GM18867 (cell line): ENCODE measurements at regions not wholly inside any gene's neighbourhood (a gene's known extent, or its start where the extent isn't known, plus 50 kb on each side); places are given as distances from the start of the nearest gene placed in this dataset.

Experiments
- ATAC-seq: cut with Tn5 transposase; IDR thresholded peaks from one replicate; pipeline ENCODE4 v1.9.1; 2021; ENCODE audit warnings: mild to moderate bottlenecking, moderate library complexity; ENCODE audit not compliant: unreplicated experiment

DNA sequence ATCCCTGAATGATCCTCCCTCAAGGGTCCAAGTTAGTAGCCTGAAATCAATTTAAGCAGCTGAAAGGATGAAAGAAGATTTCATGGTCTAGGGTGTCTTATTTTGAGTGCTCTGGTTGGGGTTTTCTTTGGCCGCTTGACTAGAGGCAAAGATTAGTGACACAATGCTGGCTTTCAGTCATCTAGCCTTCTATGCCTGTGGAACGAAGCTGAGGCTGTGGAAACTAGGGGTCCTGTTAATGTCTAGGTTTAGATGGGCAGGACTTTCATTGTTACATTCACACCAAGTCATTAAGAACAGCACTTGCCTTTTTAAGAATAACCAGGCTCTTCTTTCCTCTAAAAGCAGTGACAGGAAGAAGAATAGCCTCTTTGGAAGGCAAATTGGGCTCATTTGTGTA is 253.8 kb upstream of the E2F7 start:
- no peak for ATAC-seq

DNA sequence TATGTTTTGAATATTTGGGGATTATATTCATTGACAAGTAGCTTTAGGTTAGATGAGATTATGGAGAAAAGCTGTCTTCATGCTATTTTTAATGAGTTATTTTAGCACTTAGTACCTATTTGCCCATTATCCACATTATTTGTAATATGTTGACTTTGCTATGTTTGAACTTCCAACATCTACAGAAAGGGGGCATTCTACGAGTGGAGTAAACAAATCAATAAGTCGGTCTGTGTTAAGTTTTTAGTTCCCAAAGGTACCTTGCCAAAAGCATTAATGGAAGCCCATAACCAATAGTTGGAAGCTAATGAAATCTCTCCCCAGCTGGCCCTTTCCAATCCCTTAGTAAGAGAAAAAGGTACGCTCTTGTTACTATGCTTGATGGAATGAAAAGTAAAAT is 250.0 kb upstream of the E2F7 start:
- peak; percentile 51 for ATAC-seq

DNA sequence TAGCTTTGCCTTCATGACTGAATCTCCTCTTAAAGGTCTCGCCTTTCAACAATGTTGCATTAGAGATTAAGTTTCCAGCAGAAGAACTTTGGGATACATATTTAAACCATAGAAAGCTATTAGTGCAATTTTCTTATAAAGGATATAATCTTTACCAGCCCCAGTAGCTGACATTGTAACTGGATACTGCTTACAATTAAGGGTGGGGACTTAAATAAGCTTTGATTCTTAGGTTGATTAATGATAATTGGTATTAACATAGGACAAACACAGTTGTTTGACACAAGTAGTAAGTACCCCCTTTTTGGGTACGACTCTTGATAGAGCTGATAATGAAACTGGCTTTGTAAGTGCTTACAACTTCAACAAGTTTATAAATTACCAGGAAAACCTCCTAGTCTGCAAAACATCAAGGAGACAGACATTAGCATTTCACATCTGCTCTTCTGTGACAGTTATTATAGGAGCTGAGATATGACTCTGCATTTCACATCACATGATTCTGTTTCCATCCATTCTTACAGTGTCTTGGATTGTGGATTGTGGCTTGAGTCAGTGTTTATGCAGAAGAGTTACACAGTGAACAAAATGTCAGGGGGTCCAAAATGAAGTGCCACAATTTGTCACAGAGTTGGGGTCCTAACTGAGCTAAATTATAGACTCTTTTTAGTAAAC is 249.1 kb upstream of the E2F7 start:
- ATAC-seq = no peak

DNA sequence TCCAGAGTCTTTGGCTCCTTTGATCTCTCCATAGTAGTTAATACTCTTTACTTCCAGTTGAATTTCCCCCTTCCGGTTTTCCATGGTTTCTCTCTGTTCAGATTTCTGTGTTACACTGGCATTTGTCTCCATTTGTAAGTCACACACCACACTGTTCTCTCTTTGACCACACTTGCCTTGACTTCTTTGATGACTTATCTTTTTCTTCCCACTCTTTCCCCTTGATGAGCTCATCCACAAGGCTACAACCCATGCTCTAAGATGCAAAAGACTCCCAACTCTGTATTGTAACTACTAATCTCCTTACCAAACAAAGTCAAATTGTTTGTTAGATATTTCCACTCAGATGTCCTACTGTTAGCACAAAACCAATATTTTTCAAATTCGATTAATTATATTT is 242.7 kb upstream of the E2F7 start:
- ATAC-seq = no peak

DNA sequence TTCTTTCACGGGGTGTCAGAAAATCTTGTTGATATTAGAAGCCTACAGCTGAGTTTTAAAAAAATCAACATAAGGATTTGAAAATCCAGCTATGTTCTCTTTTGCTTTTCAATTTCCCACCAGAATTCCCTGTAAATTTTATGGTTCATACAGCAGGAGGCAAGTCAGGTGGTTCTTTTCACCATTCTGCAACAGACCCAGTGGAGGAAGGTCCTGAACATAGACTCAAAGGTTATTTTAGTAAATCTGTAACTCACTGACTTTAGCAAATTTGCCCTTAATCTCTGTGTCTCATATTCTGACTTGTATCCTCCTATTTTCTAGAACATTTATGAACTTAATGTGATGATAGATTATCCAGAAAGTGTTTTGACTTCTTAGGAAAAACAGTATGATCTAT is 235.4 kb upstream of the E2F7 start:
- no peak for ATAC-seq

DNA sequence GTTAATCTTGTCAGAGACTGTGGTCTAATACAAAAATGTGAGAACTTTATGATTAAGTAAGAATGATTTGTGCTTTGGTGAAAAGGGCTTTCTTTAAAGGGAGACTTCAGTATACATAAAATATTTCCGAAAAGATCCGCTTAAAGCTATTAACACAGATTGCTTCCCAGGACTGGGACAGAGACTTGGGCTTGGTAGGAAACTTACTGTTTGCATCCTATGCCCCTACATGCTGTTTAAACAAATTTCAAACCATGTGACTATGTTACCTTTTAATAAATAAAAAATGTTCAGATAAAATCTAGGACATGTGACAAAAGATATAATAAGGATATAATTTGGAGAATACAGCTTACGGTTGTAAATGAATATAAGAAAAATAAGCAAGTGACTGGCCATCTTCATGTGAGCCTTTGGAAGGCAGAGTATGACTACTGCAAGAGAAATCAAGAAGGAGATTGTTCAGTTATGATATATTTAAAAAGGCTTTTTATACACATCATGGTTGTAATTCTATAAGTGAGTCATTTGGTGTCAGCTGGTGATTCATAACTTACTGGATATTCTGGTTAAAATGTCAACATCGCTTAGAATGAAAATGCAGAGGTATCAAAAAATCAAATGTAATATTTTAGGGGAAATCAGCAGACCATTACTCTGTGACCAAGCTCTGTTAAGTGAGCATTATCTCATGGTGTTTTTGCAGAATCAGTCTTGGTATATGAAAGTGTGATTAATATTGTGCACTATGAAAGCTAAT is 234.7 kb upstream of the E2F7 start:
- ATAC-seq = no peak

DNA sequence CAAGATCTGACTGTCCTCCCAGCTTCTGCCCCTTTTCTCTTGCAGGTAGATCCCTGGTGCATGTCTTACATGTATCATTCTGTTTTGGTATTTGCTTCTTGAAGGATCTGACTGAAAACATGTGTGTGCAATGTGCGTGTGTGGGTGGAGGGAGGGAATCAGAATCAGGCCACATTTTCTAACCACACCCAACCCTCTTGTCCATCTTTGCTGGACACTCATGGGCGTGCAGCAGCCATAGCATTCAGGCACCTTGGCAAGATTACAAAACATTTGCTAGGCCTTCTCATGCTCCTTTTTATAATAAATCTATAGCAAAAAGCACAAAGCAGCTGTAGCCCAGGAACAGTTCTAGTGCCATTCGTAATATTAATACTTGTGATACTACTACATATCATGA is 233.6 kb upstream of the E2F7 start:
- no peak for ATAC-seq

DNA sequence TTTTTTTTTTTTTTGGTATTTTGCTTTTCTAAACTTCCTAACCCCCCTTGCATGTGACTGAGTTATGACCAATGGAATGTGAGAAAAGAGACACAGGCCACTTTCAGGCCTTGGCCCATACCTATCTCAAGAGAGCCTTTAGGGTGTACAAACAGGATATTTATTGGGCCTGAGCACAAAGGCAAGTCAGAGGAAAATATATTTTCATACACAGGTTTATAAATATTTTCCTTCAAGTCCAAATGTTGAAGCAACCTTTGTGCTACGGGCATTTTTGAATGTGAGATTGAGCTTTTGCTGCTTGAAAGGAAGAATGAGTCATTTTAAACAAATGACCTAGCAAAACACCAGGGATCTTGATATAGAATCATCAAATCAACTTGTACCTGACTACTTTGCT is 228.6 kb upstream of the E2F7 start:
- no peak for ATAC-seq

DNA sequence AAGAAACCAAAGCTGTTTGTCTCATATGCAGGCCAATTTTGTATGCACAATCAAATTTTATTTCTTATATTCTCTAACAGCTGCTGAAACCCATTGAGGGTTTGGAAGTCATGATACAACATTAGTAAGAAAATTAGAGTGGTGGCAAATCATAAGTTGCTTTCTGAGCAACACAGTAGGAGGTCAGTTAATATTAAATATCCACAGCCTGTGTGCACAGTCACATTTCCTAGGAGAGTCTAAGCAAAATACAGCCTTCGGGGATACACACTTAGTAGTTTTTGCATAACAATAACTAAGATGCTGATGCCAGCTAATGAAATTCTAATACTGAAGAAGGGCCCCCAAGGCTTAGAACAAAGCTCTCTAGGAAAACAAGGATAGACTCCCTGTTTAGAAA is 209.6 kb upstream of the E2F7 start:
- ATAC-seq = no peak

DNA sequence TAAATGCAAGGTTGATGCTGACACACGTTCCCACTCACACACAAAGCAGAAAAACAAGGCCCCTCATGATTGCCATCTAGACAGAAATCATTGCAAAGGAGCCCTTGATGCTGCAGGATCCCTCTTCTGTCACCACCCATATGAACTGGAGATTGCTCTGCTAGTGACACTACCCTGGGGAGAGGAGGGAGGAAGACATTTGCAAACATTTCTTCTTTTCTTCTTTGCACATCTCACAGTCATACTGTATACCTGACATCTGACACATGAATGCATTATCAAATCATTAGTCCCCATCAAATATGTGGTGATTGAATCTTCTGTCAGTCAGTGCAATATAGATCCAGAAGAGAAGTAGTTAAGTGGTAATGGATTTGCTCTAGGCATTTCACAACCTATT is 208.5 kb upstream of the E2F7 start:
- no peak for ATAC-seq

DNA sequence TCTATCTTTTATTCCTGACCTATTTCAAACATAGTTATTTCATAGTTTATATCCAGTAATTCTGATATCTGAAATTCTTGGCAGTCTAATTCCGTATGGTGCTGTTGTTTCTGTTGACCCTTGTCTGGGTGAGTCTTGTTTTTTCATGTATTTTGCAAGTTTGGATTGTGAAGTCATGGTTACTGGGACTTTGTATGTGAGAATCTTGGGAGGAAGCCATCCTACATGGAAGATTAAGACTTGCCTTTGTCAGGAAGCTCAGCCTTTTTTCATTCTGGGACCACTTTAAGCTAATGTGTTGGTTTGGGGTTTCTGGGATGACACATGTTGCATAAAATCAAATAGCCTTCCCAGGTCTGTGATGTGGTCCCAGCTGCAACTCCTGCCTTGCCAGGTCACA is 191.6 kb upstream of the E2F7 start:
- no peak for ATAC-seq

DNA sequence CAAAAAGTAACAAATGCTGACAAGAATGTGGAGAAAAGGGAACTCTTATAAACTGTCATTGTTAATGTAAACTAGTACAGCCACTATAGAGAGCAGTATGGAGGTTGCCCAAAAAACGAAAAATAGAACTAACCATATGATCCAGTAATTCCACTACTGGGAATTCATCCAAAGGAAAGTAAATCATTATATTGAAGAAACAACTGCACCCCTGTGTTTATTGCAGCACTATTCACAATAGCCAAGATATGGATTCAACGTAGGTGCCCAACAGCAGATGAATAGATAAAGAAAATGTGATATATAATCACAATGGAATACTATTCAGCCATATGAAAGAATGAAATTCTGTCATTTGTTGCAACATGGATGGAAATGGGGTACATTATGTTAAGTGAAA is 188.0 kb upstream of the E2F7 start:
- ATAC-seq = no peak

DNA sequence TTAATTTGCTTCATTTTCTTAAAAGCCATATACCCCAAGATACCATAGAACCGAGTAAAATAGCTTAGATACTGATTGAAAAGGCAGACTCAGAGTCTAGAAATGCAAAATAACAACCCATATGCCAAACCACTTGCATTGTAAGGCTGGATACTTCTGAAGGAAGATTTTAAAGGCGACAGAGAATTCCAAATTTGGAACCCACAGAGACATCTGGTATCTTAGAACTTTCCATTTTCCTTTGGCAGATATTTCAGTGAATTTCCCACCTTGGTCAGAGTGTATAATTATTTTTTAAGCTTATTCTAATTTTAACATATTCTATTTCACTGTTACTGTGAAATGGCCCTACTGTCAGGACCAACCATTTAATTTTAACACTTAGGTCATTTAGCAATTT is 186.4 kb upstream of the E2F7 start:
- no peak for ATAC-seq

DNA sequence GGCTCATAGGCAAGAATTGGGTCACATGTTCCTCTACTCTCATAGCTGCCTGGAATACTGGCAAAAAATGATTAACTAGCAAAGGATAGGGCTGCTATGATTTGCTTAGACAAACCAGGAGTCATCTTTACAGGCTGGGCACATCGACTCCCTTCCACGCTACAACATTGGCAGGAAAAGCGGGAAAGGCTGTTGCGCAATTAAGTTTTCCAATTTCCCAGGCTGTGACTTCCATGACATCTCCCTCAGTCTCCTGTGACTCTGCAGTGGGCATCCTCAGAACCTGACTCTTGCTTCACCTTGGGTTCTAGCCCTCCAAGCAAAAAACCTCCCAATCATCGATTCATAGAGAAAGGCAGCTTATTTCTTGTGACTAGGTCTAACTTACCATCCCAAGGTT is 184.5 kb upstream of the E2F7 start:
- ATAC-seq = no peak

DNA sequence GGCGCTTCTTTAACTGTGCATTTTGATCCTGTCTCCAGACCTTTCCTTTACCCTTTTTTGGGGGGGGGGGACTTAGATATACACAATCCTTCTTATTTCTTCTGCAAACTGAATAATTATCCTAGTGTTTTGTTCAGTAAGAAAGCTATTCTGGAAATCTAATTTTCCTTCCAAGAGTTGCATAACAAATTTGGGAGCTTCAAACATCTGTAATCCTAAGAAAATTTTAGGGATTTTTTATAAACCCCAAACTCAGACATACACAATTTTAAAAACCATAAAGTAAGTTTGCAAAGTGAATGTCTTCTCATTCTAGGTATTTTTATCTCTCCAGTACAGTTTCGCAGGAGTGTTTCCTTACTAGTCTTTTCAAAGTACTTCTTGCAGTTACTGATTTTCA is 182.7 kb upstream of the E2F7 start:
- no peak for ATAC-seq

DNA sequence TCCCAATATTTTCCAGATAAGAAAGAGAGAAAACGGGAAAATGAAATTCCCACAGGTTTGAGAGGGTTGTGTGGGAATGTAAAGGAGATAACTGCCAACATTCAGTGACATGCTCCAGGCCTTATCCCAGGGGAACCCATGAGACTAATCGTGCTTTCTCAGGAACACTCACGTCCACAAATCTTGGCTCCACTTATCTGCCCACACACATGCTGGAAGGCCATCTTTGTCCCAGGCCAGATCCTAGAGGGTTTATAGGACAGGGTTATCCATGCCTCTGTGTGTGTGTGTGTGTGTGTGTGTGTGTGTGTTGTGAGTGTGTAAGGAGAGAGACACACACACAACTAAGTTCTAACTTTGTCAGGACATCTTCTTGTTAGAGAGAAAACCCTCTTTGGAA is 182.2 kb upstream of the E2F7 start:
- ATAC-seq = no peak

DNA sequence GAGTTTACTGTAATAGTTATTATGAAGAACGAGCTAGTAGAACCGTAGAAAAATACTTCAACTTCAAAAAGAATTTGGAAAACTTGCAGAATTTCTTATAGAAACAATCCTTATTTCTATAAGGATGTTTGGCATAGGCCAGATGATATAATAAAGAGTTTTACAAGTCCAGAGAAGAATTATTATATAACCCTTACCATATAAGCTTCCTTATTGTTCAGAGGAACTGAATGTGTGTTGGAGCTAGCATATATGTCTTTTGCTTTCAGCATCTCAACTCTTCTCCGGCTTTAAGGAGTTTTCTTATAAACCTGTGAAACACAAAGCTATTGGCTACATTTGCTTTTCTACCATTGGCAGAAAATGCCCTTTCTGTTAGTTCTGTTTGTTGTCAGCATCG is 178.0 kb upstream of the E2F7 start:
- ATAC-seq = no peak

DNA sequence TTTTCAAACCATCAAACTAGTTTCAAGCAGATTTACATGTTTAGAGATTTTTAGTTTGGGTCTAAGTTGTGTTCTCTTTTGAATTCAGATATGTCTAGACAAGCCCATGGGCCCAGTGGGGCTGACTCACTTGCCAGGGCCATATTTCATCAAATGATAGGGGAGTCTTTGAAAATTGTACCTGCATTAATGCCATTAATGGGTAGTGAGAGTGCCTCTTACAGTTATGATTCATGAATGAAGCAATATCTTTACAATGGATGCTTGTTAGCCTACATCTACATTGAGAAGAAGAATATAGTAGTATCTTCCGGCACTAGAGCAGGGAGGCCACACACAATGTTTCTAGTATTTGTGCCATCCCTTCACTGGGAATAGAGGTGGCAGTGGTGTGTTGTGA is 174.2 kb upstream of the E2F7 start:
- no peak for ATAC-seq

DNA sequence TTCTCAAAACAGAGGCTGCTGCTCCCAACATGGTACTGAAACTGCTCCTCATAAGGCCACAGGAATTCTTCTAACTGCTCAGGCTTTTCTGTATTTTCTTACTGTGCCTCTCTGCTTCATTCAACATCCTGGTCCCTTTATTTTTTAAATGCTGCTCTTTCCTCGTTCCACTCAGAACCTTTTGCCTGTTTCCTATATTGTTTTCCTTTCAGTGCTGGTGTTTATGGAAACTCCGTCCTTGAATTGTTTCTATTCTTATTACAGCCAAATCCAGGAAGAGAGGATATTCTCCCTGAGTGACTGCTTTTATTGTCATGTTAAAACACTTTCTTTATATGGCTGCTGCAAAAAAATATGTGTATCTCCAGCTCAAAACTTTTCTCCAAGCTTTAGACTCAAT is 173.0 kb upstream of the E2F7 start:
- no peak for ATAC-seq

DNA sequence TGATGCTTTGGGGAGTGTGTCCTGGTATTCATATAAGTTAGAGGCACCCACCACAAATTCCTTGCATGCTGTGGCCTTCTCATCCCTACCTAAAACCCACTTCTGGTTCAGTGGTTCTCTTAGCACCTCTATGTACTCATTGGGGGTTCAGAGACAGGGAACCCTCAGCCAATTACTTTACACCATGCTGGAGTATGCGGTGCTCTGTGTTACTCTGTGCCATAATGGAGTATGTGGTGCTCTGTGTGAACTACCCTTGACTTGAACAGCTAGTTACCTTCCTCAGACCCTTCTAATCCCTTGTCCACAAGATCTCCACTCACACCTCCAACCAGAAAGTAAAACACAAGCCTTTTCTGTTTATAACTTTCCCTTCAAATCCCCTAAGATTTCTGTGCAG is 172.5 kb upstream of the E2F7 start:
- ATAC-seq = no peak

DNA sequence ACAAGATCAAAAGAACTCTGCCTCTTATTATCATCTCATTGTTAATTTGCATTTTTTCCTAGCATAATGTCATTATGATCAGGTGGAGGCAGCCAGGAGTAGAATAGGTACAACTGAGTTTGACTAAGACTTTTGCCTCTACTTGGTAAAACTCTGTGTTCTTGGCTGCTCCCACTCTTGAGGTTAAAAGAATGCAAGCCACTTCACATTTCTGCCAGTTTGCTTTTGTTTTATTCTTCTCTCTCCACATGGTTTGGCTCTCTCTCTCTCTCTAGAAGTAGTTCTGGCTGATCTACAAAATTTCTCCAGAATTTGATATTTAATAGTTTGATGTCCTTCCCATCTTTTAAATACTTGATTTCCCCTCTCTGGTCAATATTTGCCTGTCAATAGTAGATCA is 170.7 kb upstream of the E2F7 start:
- no peak for ATAC-seq

DNA sequence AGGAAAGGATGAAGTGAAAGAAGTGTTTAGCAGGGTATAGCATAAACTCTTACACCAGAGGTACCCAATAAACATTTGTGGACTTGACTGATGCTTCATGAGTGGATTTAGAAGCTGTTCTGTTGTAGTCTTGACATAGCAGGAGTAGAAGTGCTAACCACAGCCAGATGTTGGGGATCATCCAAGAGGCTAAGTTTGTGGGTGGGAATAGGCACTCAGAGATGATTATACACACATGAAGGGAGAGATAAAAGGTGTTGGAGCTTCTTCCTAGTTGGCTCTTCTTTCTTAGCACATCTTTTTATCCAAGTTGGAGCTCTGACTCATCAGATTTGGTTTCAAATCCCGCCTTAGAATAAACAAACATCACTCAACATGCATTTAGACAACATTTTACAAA is 166.7 kb upstream of the E2F7 start:
- no peak for ATAC-seq

DNA sequence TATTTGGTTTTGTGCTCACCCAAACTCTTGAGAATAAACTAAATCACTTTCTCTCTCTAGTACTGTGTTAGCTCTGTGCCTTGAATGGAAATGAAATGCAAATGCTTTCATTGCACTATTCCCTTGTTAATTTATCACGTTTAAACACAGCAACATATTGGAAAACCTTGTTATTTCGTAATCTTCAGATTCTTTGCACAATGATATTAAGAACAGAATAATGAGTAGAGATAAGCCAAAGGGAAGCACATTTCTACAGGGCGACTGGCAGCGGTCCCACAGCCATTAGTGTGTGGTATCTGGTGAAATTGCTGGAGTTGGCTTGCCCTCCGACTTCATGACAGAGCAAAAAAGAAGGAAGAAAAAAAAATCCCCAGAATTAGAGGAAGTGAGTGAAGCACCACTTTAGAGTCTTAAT is 166.1 kb upstream of the E2F7 start:
- no peak for ATAC-seq
